ENCODE measurements at regions not wholly inside any gene's neighbourhood (a gene's known extent, or its start where the extent isn't known, plus 50 kb on each side); places are given as distances from the start of the nearest gene placed in this dataset.

DNA sequence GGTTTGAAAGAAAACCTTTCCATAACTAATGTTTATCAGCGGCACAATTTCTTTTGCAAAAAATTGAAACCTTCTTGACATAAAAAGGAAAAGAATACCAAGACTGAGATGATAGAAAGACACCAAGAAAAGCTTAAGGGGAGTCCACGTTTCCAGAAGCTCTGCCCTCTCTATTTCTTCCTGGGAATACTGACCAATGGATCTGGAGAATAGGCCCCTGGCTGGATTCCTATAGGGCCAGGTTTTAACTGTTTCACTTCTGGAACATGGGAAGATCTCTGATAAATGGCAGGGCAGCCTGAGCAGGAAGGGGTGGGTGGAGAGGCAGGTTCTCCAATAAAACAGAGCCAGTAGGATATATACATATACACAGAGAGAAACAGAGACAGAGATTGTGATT is 413.4 kb upstream of the JARID2 start:
- TF ChIP-seq, protein P1, sequence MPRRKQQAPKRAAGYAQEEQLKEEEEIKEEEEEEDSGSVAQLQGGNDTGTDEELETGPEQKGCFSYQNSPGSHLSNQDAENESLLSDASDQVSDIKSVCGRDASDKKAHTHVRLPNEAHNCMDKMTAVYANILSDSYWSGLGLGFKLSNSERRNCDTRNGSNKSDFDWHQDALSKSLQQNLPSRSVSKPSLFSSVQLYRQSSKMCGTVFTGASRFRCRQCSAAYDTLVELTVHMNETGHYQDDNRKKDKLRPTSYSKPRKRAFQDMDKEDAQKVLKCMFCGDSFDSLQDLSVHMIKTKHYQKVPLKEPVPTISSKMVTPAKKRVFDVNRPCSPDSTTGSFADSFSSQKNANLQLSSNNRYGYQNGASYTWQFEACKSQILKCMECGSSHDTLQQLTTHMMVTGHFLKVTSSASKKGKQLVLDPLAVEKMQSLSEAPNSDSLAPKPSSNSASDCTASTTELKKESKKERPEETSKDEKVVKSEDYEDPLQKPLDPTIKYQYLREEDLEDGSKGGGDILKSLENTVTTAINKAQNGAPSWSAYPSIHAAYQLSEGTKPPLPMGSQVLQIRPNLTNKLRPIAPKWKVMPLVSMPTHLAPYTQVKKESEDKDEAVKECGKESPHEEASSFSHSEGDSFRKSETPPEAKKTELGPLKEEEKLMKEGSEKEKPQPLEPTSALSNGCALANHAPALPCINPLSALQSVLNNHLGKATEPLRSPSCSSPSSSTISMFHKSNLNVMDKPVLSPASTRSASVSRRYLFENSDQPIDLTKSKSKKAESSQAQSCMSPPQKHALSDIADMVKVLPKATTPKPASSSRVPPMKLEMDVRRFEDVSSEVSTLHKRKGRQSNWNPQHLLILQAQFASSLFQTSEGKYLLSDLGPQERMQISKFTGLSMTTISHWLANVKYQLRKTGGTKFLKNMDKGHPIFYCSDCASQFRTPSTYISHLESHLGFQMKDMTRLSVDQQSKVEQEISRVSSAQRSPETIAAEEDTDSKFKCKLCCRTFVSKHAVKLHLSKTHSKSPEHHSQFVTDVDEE (CRISPR knock-in tag; IDR thresholded peaks at IDR 0.05): no peak
- TF ChIP-seq ZNF70 (CRISPR knock-in tag; IDR thresholded peaks at IDR 0.05) (no peak), ESRRG (CRISPR knock-in tag; IDR thresholded peaks at IDR 0.05) (no peak), BACH2 (CRISPR knock-in tag; IDR thresholded peaks at IDR 0.05; ENCODE audit: borderline replicate concordance) (no peak), GLIS3 (CRISPR knock-in tag; IDR thresholded peaks at IDR 0.05) (no peak), CSDC2 (CRISPR knock-in tag; IDR thresholded peaks at IDR 0.05) (no peak), SNAI2 (CRISPR knock-in tag; IDR thresholded peaks at IDR 0.05) (no peak), PPARA (CRISPR knock-in tag; IDR thresholded peaks at IDR 0.05; ENCODE audit: borderline replicate concordance) (no peak), ZFP3 (CRISPR knock-in tag; IDR thresholded peaks at IDR 0.05) (no peak), TOX (CRISPR knock-in tag; IDR thresholded peaks at IDR 0.05; ENCODE audit: borderline replicate concordance) (no peak), OSR1 (CRISPR knock-in tag; IDR thresholded peaks at IDR 0.05) (no peak), ZNF565 (CRISPR knock-in tag; conservative IDR thresholded peaks at IDR 0.05; ENCODE audit: low read depth) (no peak), ZFP30 (CRISPR knock-in tag; IDR thresholded peaks at IDR 0.05) (no peak), ISL1 (CRISPR knock-in tag; IDR thresholded peaks at IDR 0.05) (no peak), TCF4 (CRISPR knock-in tag; IDR thresholded peaks at IDR 0.05; ENCODE audit: borderline replicate concordance) (no peak), ZNF8 (CRISPR knock-in tag; IDR thresholded peaks at IDR 0.05) (no peak)
- TF ChIP-seq, protein P2, sequence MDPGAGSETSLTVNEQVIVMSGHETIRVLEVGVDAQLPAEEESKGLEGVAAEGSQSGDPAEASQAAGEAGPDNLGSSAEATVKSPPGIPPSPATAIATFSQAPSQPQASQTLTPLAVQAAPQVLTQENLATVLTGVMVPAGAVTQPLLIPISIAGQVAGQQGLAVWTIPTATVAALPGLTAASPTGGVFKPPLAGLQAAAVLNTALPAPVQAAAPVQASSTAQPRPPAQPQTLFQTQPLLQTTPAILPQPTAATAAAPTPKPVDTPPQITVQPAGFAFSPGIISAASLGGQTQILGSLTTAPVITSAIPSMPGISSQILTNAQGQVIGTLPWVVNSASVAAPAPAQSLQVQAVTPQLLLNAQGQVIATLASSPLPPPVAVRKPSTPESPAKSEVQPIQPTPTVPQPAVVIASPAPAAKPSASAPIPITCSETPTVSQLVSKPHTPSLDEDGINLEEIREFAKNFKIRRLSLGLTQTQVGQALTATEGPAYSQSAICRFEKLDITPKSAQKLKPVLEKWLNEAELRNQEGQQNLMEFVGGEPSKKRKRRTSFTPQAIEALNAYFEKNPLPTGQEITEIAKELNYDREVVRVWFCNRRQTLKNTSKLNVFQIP (CRISPR knock-in tag; IDR thresholded peaks at IDR 0.05; ENCODE audit: borderline replicate concordance, low read depth): no peak
- TF ChIP-seq, protein P3, sequence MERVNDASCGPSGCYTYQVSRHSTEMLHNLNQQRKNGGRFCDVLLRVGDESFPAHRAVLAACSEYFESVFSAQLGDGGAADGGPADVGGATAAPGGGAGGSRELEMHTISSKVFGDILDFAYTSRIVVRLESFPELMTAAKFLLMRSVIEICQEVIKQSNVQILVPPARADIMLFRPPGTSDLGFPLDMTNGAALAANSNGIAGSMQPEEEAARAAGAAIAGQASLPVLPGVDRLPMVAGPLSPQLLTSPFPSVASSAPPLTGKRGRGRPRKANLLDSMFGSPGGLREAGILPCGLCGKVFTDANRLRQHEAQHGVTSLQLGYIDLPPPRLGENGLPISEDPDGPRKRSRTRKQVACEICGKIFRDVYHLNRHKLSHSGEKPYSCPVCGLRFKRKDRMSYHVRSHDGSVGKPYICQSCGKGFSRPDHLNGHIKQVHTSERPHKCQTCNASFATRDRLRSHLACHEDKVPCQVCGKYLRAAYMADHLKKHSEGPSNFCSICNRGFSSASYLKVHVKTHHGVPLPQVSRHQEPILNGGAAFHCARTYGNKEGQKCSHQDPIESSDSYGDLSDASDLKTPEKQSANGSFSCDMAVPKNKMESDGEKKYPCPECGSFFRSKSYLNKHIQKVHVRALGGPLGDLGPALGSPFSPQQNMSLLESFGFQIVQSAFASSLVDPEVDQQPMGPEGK (CRISPR knock-in tag; IDR thresholded peaks at IDR 0.05; ENCODE audit: borderline replicate concordance): no peak
- TF ChIP-seq, protein P4, sequence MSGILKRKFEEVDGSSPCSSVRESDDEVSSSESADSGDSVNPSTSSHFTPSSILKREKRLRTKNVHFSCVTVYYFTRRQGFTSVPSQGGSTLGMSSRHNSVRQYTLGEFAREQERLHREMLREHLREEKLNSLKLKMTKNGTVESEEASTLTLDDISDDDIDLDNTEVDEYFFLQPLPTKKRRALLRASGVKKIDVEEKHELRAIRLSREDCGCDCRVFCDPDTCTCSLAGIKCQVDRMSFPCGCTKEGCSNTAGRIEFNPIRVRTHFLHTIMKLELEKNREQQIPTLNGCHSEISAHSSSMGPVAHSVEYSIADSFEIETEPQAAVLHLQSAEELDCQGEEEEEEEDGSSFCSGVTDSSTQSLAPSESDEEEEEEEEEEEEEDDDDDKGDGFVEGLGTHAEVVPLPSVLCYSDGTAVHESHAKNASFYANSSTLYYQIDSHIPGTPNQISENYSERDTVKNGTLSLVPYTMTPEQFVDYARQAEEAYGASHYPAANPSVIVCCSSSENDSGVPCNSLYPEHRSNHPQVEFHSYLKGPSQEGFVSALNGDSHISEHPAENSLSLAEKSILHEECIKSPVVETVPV (CRISPR knock-in tag; IDR thresholded peaks at IDR 0.05): no peak
- TF ChIP-seq, protein P5, sequence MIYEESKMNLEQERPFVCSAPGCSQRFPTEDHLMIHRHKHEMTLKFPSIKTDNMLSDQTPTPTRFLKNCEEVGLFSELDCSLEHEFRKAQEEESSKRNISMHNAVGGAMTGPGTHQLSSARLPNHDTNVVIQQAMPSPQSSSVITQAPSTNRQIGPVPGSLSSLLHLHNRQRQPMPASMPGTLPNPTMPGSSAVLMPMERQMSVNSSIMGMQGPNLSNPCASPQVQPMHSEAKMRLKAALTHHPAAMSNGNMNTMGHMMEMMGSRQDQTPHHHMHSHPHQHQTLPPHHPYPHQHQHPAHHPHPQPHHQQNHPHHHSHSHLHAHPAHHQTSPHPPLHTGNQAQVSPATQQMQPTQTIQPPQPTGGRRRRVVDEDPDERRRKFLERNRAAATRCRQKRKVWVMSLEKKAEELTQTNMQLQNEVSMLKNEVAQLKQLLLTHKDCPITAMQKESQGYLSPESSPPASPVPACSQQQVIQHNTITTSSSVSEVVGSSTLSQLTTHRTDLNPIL (CRISPR knock-in tag; IDR thresholded peaks at IDR 0.05; ENCODE audit: low read depth): no peak
- ATAC-seq: no peak

DNA sequence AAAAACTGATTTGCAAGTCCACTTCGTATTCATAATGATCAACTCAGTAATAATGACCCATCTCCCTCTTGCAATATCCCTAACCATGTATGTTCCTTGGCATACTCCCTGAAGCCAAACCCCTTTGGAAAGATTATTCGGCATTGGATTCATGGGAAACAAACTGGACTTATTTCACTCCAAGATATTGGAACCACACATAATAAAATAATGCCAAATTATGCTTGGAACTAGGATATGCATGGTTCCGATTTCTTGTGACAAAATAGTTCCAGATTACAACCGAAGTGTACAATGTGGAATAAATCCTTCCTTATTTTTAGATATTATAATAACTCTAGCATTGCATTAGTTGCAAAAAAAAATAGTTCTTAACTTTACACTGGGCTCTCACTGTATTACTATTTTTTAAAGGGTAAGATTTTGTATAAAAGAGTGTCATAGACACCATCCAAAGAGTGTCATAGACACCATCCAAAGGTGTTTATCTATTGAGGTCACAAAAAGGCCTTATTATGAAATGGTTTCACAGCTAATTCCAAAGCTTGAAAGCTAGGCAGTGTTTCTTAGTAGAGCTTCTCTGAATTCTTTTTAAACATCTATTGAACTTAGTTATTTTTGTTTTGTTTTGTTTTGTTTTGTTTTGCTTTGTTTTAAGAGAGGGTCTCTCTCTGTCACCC is 410.9 kb upstream of the JARID2 start:
- no peak for ATAC-seq
- no peak for TF ChIP-seq TCF4 (CRISPR knock-in tag; IDR thresholded peaks at IDR 0.05; ENCODE audit: borderline replicate concordance)

DNA sequence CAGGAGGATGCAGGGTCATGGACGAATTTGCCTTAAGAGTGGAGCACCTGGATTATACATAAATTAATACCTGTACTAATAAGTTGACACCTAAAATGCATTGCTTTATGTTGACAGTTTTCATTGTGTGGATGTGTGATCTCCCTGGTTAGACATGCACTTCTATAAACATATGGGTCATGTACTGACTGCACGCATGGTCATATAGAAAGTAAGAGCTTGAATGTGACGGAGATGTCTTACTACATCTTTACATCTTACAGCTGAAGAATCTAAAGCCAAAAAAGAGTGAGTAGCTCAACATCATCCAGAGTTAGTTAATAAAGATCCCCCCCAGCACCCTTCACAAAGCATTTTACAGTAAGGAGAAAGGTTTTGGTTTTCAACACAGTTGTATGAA is 408.4 kb upstream of the JARID2 start:
- ATAC-seq: no peak
- TF ChIP-seq GLIS3 (CRISPR knock-in tag; IDR thresholded peaks at IDR 0.05) (no peak), TOX (CRISPR knock-in tag; IDR thresholded peaks at IDR 0.05; ENCODE audit: borderline replicate concordance) (no peak), ZFP3 (CRISPR knock-in tag; IDR thresholded peaks at IDR 0.05) (no peak), ARNTL (CRISPR knock-in tag; IDR thresholded peaks at IDR 0.05; ENCODE audit: borderline replicate concordance, low read depth) (no peak), ZFP30 (CRISPR knock-in tag; IDR thresholded peaks at IDR 0.05) (no peak), ZNF565 (CRISPR knock-in tag; conservative IDR thresholded peaks at IDR 0.05; ENCODE audit: low read depth) (no peak), TCF4 (CRISPR knock-in tag; IDR thresholded peaks at IDR 0.05; ENCODE audit: borderline replicate concordance) (no peak), PPARA (CRISPR knock-in tag; IDR thresholded peaks at IDR 0.05; ENCODE audit: borderline replicate concordance) (no peak), BACH2 (CRISPR knock-in tag; IDR thresholded peaks at IDR 0.05; ENCODE audit: borderline replicate concordance) (no peak), CSDC2 (CRISPR knock-in tag; IDR thresholded peaks at IDR 0.05) (no peak), SNAI2 (CRISPR knock-in tag; IDR thresholded peaks at IDR 0.05) (no peak), ZNF8 (CRISPR knock-in tag; IDR thresholded peaks at IDR 0.05) (no peak), ZC3H10 (CRISPR knock-in tag; IDR thresholded peaks at IDR 0.05) (no peak), ZNF70 (CRISPR knock-in tag; IDR thresholded peaks at IDR 0.05) (no peak), ESRRG (CRISPR knock-in tag; IDR thresholded peaks at IDR 0.05) (no peak), RARB (CRISPR knock-in tag; IDR thresholded peaks at IDR 0.05) (no peak), OSR1 (CRISPR knock-in tag; IDR thresholded peaks at IDR 0.05) (no peak)
- TF ChIP-seq, protein P5 (CRISPR knock-in tag; IDR thresholded peaks at IDR 0.05; ENCODE audit: low read depth): no peak
- TF ChIP-seq, protein P3 (CRISPR knock-in tag; IDR thresholded peaks at IDR 0.05; ENCODE audit: borderline replicate concordance): no peak
